ENCODE measurements at regions not wholly inside any gene's neighbourhood (a gene's known extent, or its start where the extent isn't known, plus 50 kb on each side); places are given as distances from the start of the nearest gene placed in this dataset.

DNA sequence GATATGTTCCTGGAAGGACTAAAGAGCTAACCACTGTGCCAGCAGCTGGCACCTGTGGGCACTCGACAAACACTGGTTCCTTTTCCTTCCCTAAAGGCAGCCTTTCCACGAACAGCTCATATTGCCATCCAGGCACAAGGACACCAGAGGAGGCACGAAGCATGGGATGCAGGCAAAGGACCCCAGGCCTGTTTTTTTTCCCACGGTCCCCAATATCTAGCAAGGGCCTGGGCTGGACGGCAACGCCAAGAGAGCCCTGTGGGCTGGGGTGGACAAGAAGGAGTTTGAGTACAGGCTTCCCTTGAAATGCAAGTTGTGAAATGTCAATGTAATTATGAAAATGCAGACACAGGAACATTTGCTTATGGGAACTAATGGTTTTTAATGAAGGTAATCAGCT lies 135.9 kb downstream of the CYP26B1 start:
- TF ChIP-seq POLR2AphosphoS5 (IDR thresholded peaks at IDR 0.05; ENCODE audit: low read length) (no peak), SIN3A (IDR thresholded peaks at IDR 0.05; ENCODE audit: low read depth, low read length) (no peak), DPF2 (IDR thresholded peaks at IDR 0.05) (no peak), POLR2A (IDR thresholded peaks at IDR 0.05; ENCODE audit: low read depth, low read length) (no peak), JUNB (IDR thresholded peaks at IDR 0.05) (no peak), CTCF (IDR thresholded peaks at IDR 0.05 in 2 of 3, conservative IDR thresholded peaks at IDR 0.05 in 1 of 3; ENCODE audit: control insufficient read depth in 2 of 3, extremely low read depth in 1 of 3, insufficient read depth in 1 of 3, low read depth in 3 of 3, low read length in 3 of 3) (no peak), EZH2 (IDR thresholded peaks at IDR 0.05; ENCODE audit: borderline replicate concordance, control insufficient read depth, low read depth, low read length) (no peak), YY1 (IDR thresholded peaks at IDR 0.05; ENCODE audit: low read depth, low read length) (no peak), RAD21 (IDR thresholded peaks at IDR 0.05; ENCODE audit: insufficient read depth, low read depth, low read length) (no peak), ATF2 (IDR thresholded peaks at IDR 0.05; ENCODE audit: low read length) (no peak), JUND (IDR thresholded peaks at IDR 0.05; ENCODE audit: low read depth, low read length) (no peak), SRF (IDR thresholded peaks at IDR 0.05; ENCODE audit: low read depth in 2 of 2, low read length in 2 of 2) (no peak)
- TF ChIP-seq, protein P1, sequence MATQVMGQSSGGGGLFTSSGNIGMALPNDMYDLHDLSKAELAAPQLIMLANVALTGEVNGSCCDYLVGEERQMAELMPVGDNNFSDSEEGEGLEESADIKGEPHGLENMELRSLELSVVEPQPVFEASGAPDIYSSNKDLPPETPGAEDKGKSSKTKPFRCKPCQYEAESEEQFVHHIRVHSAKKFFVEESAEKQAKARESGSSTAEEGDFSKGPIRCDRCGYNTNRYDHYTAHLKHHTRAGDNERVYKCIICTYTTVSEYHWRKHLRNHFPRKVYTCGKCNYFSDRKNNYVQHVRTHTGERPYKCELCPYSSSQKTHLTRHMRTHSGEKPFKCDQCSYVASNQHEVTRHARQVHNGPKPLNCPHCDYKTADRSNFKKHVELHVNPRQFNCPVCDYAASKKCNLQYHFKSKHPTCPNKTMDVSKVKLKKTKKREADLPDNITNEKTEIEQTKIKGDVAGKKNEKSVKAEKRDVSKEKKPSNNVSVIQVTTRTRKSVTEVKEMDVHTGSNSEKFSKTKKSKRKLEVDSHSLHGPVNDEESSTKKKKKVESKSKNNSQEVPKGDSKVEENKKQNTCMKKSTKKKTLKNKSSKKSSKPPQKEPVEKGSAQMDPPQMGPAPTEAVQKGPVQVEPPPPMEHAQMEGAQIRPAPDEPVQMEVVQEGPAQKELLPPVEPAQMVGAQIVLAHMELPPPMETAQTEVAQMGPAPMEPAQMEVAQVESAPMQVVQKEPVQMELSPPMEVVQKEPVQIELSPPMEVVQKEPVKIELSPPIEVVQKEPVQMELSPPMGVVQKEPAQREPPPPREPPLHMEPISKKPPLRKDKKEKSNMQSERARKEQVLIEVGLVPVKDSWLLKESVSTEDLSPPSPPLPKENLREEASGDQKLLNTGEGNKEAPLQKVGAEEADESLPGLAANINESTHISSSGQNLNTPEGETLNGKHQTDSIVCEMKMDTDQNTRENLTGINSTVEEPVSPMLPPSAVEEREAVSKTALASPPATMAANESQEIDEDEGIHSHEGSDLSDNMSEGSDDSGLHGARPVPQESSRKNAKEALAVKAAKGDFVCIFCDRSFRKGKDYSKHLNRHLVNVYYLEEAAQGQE (IDR thresholded peaks at IDR 0.05; ENCODE audit: low read depth, low read length) = no peak
- TF ChIP-seq, protein P2, sequence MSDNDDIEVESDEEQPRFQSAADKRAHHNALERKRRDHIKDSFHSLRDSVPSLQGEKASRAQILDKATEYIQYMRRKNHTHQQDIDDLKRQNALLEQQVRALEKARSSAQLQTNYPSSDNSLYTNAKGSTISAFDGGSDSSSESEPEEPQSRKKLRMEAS (IDR thresholded peaks at IDR 0.05; ENCODE audit: low read depth, low read length) = no peak

Data from GM12878 (cell line).